C4-2B (cell line): ENCODE measurements at regions not wholly inside any gene's neighbourhood (a gene's known extent, or its start where the extent isn't known, plus 50 kb on each side); places are given as distances from the start of the nearest gene placed in this dataset.

Source experiments
- H3K27ac ChIP-seq: fragments of 450-650 bp; 2 replicates; pipeline ENCODE4 v1.5.1; 2017
- CTCF ChIP-seq: fragments of 450-650 bp; conservative IDR thresholded peaks from 2 replicates; pipeline ENCODE4 v1.5.1; 2017; ENCODE audit warnings: mild to moderate bottlenecking
- ZFX ChIP-seq: fragments of 450-650 bp; IDR thresholded peaks from 2 replicates; pipeline ENCODE4 v1.6.1; 2017

GRCh38 chr7:116432527-116432916 lies 67.0 kb upstream of the CAV2 start:
- no peak for TF ChIP-seq ZFX
- TF ChIP-seq CTCF = no peak
- no peak overlapping the region for H3K27ac ChIP-seq

- H3K27ac ChIP-seq = no peak overlapping the region
- TF ChIP-seq ZFX = no peak
- no peak for TF ChIP-seq CTCF
Measured at GRCh38 chr7:116433246-116433645, 66.3 kb upstream of the CAV2 start.

GRCh38 chr7:116434820-116435341 lies 64.7 kb upstream of the CAV2 start:
- no peak overlapping the region for H3K27ac ChIP-seq

GRCh38 chr7:116436305-116436826 lies 63.2 kb upstream of the CAV2 start:
- no peak overlapping the region for H3K27ac ChIP-seq
- TF ChIP-seq CTCF = no peak

More at GRCh38 chr7:116434820-116435341, 64.7 kb upstream of the CAV2 start:
- TF ChIP-seq ZFX = no peak
- no peak for TF ChIP-seq CTCF

GRCh38 chr7:116438267-116438666 lies 61.3 kb upstream of the CAV2 start:
- H3K27ac ChIP-seq = no peak overlapping the region
- TF ChIP-seq CTCF (peak; percentile 24), ZFX (no peak)

- no peak overlapping the region for H3K27ac ChIP-seq
- TF ChIP-seq CTCF (no peak), ZFX (no peak)
Measured at GRCh38 chr7:116439005-116439404, 60.5 kb upstream of the CAV2 start.

- H3K27ac ChIP-seq = no peak overlapping the region
- TF ChIP-seq ZFX (no peak), CTCF (no peak)
Measured at GRCh38 chr7:116439841-116440549, 59.5 kb upstream of the CAV2 start.
